Peyer's patch (tissue), 4 donors: ENCODE measurements at regions not wholly inside any gene's neighbourhood (a gene's known extent, or its start where the extent isn't known, plus 50 kb on each side); places are given as distances from the start of the nearest gene placed in this dataset.

Experiments used
- DNase-seq, 3 donors: peaks; one replicate each; pipeline ENCODE4 v3.0.0-alpha.2; 2017 to 2019
- H3K27ac ChIP-seq, 4 donors: fragments of 200-600 bp; sonication (generic); one replicate each; pipeline ENCODE4 v1.5.1; 2016 to 2019
- H3K27me3 ChIP-seq, 2 donors: fragments of 200-600 bp; sonication (generic); one replicate each; pipeline ENCODE4 v1.5.1; 2019
- H3K36me3 ChIP-seq, 3 donors: fragments of 200-600 bp; sonication (generic); one replicate each; pipeline ENCODE4 v1.5.1; 2016 to 2019
- H3K4me1 ChIP-seq, 4 donors: fragments of 200-600 bp; sonication (generic); one replicate each; pipeline ENCODE4 v1.5.1; 2016 to 2019
- H3K4me3 ChIP-seq, 4 donors: fragments of 200-600 bp; sonication (generic); 1 replicate in 3 of 4; 2 replicates in 1 of 4; pipeline ENCODE4 v1.5.1; 2016 to 2019; ENCODE audit warnings: mild to moderate bottlenecking in 1 of 4
- H3K9me3 ChIP-seq, 4 donors: fragments of 200-600 bp; sonication (generic); one replicate each; pipeline ENCODE4 v1.5.1; 2016 to 2019; ENCODE audit warnings: mild to moderate bottlenecking in 1 of 4
- POLR2A ChIP-seq, 2 donors: fragments of 450-650 bp; IDR thresholded peaks; one replicate each; pipeline ENCODE4 v1.5.1; 2017; ENCODE audit warnings: antibody characterized with exemption in 2 of 2, mild to moderate bottlenecking in 2 of 2, moderate library complexity in 2 of 2
- TF ChIP-seq, protein P1 (sequence below), 6 experiments: fragments of 450-650 bp in 4 of 6; fragments of 200-600 bp in 2 of 6; sonication (generic) in 1 of 6; IDR thresholded peaks; one replicate each; pipeline ENCODE4 v1.5.1; 2017 to 2019; ENCODE audit warnings: antibody characterized with exemption in 6 of 6, mild to moderate bottlenecking in 3 of 6, moderate library complexity in 1 of 6

DNA sequence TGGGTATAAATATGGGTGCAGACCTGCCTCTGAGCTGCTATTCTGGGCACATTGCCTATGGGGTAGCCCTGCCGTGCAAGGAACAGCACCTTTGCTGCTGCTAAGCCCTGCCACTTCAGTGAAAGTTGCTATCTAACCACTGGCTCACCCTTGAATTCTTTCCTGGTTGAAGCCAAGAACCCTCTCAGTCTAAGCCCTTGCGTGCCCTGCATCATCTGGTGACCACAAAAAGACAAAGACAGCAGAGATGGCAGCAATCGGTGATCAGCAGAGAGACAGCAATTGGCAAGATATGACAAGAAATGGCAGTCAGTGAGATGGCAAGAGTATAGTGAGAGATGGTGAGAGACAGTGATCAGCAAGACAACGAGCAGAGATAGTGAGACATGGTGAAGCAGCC, 418.3 kb downstream of the MATN1 start:
- TF ChIP-seq POLR2A (IDR thresholded peaks at IDR 0.05) = no peak
- TF ChIP-seq, protein P1, sequence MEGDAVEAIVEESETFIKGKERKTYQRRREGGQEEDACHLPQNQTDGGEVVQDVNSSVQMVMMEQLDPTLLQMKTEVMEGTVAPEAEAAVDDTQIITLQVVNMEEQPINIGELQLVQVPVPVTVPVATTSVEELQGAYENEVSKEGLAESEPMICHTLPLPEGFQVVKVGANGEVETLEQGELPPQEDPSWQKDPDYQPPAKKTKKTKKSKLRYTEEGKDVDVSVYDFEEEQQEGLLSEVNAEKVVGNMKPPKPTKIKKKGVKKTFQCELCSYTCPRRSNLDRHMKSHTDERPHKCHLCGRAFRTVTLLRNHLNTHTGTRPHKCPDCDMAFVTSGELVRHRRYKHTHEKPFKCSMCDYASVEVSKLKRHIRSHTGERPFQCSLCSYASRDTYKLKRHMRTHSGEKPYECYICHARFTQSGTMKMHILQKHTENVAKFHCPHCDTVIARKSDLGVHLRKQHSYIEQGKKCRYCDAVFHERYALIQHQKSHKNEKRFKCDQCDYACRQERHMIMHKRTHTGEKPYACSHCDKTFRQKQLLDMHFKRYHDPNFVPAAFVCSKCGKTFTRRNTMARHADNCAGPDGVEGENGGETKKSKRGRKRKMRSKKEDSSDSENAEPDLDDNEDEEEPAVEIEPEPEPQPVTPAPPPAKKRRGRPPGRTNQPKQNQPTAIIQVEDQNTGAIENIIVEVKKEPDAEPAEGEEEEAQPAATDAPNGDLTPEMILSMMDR (IDR thresholded peaks at IDR 0.05) = no peak
- H3K4me1 ChIP-seq = no peaks in the 10 kb centered on the region
- H3K4me3 ChIP-seq = no peak overlapping the region
- no peak for DNase-seq
- H3K36me3 ChIP-seq = no peaks in the 10 kb centered on the region
- H3K27me3 ChIP-seq = no peaks in the 10 kb centered on the region
- no peaks in the 10 kb centered on the region for H3K9me3 ChIP-seq
- no peak overlapping the region for H3K27ac ChIP-seq

DNA sequence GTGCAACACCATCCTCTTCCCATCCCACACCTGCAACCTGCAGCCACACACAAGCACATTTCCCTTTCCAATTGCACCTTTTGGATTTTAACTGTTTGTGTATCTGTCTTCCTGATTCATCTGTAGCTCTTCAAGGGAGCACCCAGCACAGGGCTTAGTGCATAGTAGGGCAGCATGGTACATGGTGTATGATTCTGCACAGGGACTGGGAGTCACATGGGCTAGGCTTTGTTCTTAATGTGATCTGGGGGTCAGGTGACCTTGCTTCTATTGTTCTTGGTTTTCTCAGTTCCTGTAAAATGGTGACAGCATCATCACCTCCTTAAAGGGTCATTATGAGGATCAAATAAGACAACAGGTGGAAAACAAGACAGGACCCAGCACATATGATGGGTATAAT, 419.3 kb downstream of the MATN1 start:
- Histone ChIP-seq H3K27ac (no peak overlapping the region), H3K36me3 (no peaks in the 10 kb centered on the region), H3K27me3 (no peaks in the 10 kb centered on the region), H3K4me3 (no peak overlapping the region), H3K9me3 (no peaks in the 10 kb centered on the region), H3K4me1 (no peaks in the 10 kb centered on the region)
- no peak for DNase-seq
- TF ChIP-seq POLR2A (IDR thresholded peaks at IDR 0.05) = no peak
- TF ChIP-seq, protein P1 (IDR thresholded peaks at IDR 0.05) = no peak

DNA sequence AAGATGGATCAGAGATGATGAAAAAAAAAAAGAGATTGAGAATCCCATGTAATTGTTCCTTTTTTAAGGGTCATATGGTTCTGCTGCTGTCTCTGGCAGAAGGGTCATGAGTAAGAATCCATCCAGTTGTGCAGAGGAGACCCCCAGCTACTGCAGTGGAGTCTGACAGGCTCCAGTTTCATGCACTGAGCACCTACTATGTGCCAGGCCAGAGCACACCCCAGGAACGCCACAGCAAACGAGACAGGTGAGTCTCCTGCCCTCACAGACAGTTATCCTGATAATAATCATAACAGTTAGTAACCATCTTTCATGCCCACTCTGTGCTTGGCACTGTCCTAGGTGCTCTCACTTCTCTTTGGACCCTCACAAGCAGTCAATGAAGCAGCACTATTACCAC, 420.0 kb downstream of the MATN1 start:
- no peak overlapping the region for H3K4me3 ChIP-seq
- no peaks in the 10 kb centered on the region for H3K27me3 ChIP-seq
- no peaks in the 10 kb centered on the region for H3K9me3 ChIP-seq
- no peak overlapping the region for H3K27ac ChIP-seq
- TF ChIP-seq POLR2A (IDR thresholded peaks at IDR 0.05) = no peak
- TF ChIP-seq, protein P1 (IDR thresholded peaks at IDR 0.05) = no peak
- H3K4me1 ChIP-seq = no peaks in the 10 kb centered on the region
- no peak for DNase-seq
- H3K36me3 ChIP-seq = no peaks in the 10 kb centered on the region

DNA sequence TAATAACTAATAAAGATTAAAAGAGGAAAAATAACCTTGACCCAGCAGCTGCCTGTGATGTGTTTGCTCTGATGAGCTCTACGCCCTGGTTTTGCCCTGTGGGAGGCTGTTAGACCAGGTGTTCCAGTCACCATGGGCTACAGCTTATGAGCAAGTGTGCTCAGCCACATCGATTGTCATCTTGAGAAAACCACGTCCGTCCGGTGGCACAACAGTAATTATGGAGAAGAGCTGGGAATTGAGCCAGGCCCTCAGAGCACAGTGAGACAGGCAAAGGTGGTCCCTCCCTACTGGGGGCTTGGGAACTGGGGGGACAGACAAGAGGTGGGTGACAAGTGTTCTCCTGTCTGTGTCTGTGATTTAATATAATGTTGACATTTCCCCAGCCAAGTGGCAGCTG, 420.5 kb downstream of the MATN1 start:
- H3K4me3 ChIP-seq = no peak overlapping the region
- H3K9me3 ChIP-seq = no peaks in the 10 kb centered on the region
- H3K4me1 ChIP-seq = no peaks in the 10 kb centered on the region
- H3K27ac ChIP-seq = no peak overlapping the region
- H3K27me3 ChIP-seq = no peaks in the 10 kb centered on the region
- no peak for TF ChIP-seq POLR2A (IDR thresholded peaks at IDR 0.05)
- TF ChIP-seq, protein P1 (IDR thresholded peaks at IDR 0.05) = no peak
- DNase-seq = no peak
- H3K36me3 ChIP-seq = no peaks in the 10 kb centered on the region

DNA sequence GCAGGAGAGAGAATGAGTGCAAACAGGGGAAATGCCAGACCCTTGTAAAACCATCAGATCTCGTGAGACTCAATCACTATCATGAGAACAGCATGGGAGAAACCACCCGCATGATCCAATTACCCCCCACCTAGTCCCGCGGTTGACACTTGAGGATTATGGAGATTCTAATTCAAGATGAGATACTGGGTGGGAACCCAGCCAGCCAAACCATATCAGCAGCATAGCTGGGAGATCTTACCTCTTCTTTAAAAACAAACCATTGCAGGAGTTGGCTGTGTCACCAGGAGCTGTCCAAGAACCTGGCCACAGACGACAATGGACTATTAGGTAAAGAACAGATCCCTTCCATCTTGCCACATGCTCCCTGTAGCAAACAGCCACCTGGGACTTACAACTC, 422.7 kb downstream of the MATN1 start:
- no peaks in the 10 kb centered on the region for H3K27me3 ChIP-seq
- H3K4me3 ChIP-seq = no peak overlapping the region
- no peak for DNase-seq
- H3K36me3 ChIP-seq = no peaks in the 10 kb centered on the region
- no peaks in the 10 kb centered on the region for H3K9me3 ChIP-seq
- H3K4me1 ChIP-seq = no peaks in the 10 kb centered on the region
- TF ChIP-seq POLR2A (IDR thresholded peaks at IDR 0.05) = no peak
- TF ChIP-seq, protein P1 (IDR thresholded peaks at IDR 0.05) = no peak
- H3K27ac ChIP-seq = no peak overlapping the region

DNA sequence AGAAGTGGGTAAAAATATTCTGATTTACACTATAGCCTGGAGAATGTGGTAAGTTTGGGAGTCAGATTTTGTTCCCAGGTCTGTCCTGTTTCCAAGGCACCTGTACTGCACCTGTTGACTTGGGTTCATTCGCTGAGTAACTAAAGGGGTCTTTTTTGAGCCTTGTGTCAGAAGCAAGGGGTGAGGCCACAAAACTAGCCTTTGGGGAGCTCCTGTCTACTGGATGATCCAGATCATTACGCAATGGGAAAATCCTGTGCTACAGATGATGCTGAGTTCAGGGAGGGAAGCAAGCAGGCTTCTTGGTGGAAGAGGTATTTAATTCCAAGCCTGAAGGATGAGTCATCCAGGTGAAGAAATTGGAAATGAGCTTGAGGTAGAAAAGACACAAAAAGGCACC, 424.0 kb downstream of the MATN1 start:
- no peak for DNase-seq
- no peaks in the 10 kb centered on the region for H3K27me3 ChIP-seq
- H3K9me3 ChIP-seq = no peaks in the 10 kb centered on the region
- no peak overlapping the region for H3K27ac ChIP-seq
- TF ChIP-seq, protein P1 (IDR thresholded peaks at IDR 0.05) = no peak
- TF ChIP-seq POLR2A (IDR thresholded peaks at IDR 0.05) = no peak
- no peaks in the 10 kb centered on the region for H3K4me1 ChIP-seq
- no peak overlapping the region for H3K4me3 ChIP-seq
- no peaks in the 10 kb centered on the region for H3K36me3 ChIP-seq
